ENCODE measurements at regions not wholly inside any gene's neighbourhood (a gene's known extent, or its start where the extent isn't known, plus 50 kb on each side); places are given as distances from the start of the nearest gene placed in this dataset.

DNA sequence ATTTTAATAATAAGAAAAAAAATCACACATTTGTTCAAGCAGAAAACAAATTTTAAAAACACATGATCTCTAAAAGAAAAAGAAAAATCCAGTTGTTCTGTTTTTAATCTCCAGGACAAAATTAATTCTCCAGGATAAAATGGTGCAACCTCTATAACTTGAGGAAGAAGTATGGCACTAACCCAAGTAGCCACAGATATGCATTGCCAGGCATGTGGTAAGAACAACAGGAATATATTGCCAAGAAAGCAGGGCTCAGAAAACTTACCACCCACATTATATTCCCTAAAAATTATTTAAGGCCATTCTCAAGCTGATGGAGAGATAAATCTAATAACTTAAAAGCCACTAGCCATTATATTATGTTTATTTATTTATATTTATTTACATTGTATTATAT lies 295.7 kb upstream of the TMCO5A start:
- Histone ChIP-seq H3K9me3 (ENCODE audit: insufficient read depth, low read length, severe bottlenecking) (no peaks in the 10 kb centered on the region), H3K4me3 (ENCODE audit: low read depth in 1 of 2, low read length in 2 of 2) (no peak overlapping the region), H3K79me2 (ENCODE audit: insufficient read depth, low read length) (no peaks in the 10 kb centered on the region), H3K4me2 (ENCODE audit: insufficient read depth, low read length) (no peak overlapping the region), H4K20me1 (ENCODE audit: insufficient read depth, low read length) (no peaks in the 10 kb centered on the region), H3K9ac (ENCODE audit: low read depth, low read length) (no peak overlapping the region), H3K36me3 (ENCODE audit: insufficient read depth, low read length) (no peaks in the 10 kb centered on the region), H3K4me1 (ENCODE audit: insufficient read depth, low read length) (no peaks in the 10 kb centered on the region), H2AFZ (ENCODE audit: low read depth, low read length) (no peak overlapping the region), H3K27me3 (ENCODE audit: insufficient read depth, low read length, poor library complexity) (no peaks in the 10 kb centered on the region), H3K27ac (ENCODE audit: low read length) (no peak overlapping the region)
- no peak for DNase-seq
- TF ChIP-seq, protein P1, sequence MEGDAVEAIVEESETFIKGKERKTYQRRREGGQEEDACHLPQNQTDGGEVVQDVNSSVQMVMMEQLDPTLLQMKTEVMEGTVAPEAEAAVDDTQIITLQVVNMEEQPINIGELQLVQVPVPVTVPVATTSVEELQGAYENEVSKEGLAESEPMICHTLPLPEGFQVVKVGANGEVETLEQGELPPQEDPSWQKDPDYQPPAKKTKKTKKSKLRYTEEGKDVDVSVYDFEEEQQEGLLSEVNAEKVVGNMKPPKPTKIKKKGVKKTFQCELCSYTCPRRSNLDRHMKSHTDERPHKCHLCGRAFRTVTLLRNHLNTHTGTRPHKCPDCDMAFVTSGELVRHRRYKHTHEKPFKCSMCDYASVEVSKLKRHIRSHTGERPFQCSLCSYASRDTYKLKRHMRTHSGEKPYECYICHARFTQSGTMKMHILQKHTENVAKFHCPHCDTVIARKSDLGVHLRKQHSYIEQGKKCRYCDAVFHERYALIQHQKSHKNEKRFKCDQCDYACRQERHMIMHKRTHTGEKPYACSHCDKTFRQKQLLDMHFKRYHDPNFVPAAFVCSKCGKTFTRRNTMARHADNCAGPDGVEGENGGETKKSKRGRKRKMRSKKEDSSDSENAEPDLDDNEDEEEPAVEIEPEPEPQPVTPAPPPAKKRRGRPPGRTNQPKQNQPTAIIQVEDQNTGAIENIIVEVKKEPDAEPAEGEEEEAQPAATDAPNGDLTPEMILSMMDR (IDR thresholded peaks at IDR 0.05; ENCODE audit: borderline replicate concordance, extremely low read depth, low read length, poor library complexity, severe bottlenecking), result no peak
- TF ChIP-seq EZH2 (IDR thresholded peaks at IDR 0.05; ENCODE audit: borderline replicate concordance, low read depth, low read length, severe bottlenecking), result no peak
- ATAC-seq (ENCODE audit: insufficient read depth, low read depth), result no peak

DNA sequence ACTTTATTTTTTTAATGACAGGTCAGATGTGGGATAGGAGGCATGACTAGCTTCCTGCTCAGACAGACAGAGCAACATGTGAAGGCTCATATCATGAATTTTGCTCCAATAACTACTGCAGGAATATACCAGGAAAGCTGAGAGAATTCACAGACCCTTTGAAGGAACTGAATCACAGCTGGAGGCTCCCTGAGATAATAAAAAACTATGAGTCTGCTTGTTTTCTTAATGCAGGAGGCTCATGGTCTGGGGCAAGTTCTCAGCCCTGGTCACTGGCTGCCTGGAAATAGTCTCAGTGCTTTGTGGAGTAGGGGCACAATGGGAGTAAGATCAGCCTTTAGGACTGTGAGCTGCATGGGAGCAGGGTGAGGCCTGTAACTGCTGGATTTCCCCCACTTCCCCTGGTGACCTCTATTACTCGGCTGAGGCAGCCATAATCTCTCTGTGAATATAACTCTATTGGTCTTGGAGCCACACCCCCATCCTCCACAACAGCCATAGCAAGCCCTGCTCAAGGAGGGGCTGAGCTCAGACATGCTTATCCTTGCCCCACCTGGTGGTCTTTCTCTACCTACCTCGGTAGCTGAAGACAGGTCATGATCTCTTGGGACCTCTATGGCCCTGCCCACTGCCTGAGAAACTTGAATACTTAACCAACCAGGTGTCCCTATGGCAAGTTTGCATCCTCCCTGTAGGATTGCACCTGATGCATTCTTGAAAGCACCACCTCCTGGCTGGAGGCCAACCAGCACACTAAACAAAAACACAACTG lies 281.6 kb upstream of the TMCO5A start:
- TF ChIP-seq EZH2 (IDR thresholded peaks at IDR 0.05; ENCODE audit: borderline replicate concordance, low read depth, low read length, severe bottlenecking), result no peak
- TF ChIP-seq, protein P1 (IDR thresholded peaks at IDR 0.05; ENCODE audit: borderline replicate concordance, extremely low read depth, low read length, poor library complexity, severe bottlenecking), result no peak
- ATAC-seq (ENCODE audit: insufficient read depth, low read depth) (no peak), DNase-seq (no peak)
- Histone ChIP-seq H3K27ac (ENCODE audit: low read length) (no peak overlapping the region), H4K20me1 (ENCODE audit: insufficient read depth, low read length) (no peaks in the 10 kb centered on the region), H3K4me1 (ENCODE audit: insufficient read depth, low read length) (no peaks in the 10 kb centered on the region), H3K4me2 (ENCODE audit: insufficient read depth, low read length) (no peak overlapping the region), H3K9me3 (ENCODE audit: insufficient read depth, low read length, severe bottlenecking) (no peaks in the 10 kb centered on the region), H3K36me3 (ENCODE audit: insufficient read depth, low read length) (no peaks in the 10 kb centered on the region), H3K27me3 (ENCODE audit: insufficient read depth, low read length, poor library complexity) (no peaks in the 10 kb centered on the region), H3K9ac (ENCODE audit: low read depth, low read length) (no peak overlapping the region), H3K4me3 (ENCODE audit: low read depth in 1 of 2, low read length in 2 of 2) (no peak overlapping the region), H3K79me2 (ENCODE audit: insufficient read depth, low read length) (no peaks in the 10 kb centered on the region), H2AFZ (ENCODE audit: low read depth, low read length) (no peak overlapping the region)

DNA sequence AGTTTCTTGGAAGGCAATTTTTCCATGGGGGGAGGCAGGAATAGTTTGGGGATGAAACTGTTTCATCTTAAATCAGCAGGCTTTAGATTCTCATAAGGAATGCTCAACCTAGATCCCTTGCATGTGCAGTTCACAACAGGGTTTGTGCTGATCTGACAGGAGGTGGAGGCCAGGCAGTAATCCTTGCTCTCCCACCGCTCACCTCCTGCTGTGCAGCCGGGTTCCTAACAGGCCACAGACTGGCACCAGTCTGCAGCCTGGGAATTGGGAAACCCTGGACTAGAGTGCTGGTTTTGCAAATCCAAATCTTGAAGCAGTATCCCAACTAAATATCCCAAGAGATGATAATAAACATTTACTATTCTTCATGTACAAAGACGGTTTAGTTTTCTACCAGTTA lies 256.3 kb upstream of the TMCO5A start:
- no peak overlapping the region for H2AFZ ChIP-seq (ENCODE audit: low read depth, low read length)
- no peaks in the 10 kb centered on the region for H3K9me3 ChIP-seq (ENCODE audit: insufficient read depth, low read length, severe bottlenecking)
- no peaks in the 10 kb centered on the region for H4K20me1 ChIP-seq (ENCODE audit: insufficient read depth, low read length)
- H3K4me3 ChIP-seq (ENCODE audit: low read depth in 1 of 2, low read length in 2 of 2), result no peak overlapping the region
- H3K9ac ChIP-seq (ENCODE audit: low read depth, low read length), result no peak overlapping the region
- ATAC-seq (ENCODE audit: insufficient read depth, low read depth) (no peak), DNase-seq (no peak)
- TF ChIP-seq, protein P1 (IDR thresholded peaks at IDR 0.05; ENCODE audit: borderline replicate concordance, extremely low read depth, low read length, poor library complexity, severe bottlenecking), result no peak
- no peak for TF ChIP-seq EZH2 (IDR thresholded peaks at IDR 0.05; ENCODE audit: borderline replicate concordance, low read depth, low read length, severe bottlenecking)
- H3K79me2 ChIP-seq (ENCODE audit: insufficient read depth, low read length), result no peaks in the 10 kb centered on the region
- H3K27me3 ChIP-seq (ENCODE audit: insufficient read depth, low read length, poor library complexity), result no peaks in the 10 kb centered on the region
- no peaks in the 10 kb centered on the region for H3K36me3 ChIP-seq (ENCODE audit: insufficient read depth, low read length)
- H3K4me1 ChIP-seq (ENCODE audit: insufficient read depth, low read length), result no peaks in the 10 kb centered on the region
- no peak overlapping the region for H3K4me2 ChIP-seq (ENCODE audit: insufficient read depth, low read length)
- H3K27ac ChIP-seq (ENCODE audit: low read length), result no peak overlapping the region
